ENCODE measurements at regions not wholly inside any gene's neighbourhood (a gene's known extent, or its start where the extent isn't known, plus 50 kb on each side); places are given as distances from the start of the nearest gene placed in this dataset.

DNA sequence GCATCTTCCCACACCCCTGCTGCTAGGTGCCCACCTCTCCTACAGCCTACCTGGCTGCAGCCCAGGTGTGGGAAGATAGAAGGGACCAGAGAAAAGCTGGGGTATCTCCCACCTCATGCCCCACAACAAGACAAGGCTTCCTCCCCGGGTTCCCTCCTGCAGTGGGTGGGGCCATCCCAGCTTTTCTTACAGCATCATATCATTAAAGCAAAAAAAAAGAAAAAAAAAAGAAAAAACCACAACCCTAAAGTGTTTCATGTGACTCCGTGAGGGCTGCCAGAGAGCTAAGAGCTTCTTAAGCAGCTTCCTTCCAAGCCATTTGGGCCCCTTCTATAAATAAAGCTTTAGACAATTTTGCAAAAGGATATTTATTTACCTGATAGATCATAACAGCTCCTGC lies 455.4 kb upstream of the TSHZ3 start:
- DNase-seq (ENCODE audit: low spot score) = no peak

DNA sequence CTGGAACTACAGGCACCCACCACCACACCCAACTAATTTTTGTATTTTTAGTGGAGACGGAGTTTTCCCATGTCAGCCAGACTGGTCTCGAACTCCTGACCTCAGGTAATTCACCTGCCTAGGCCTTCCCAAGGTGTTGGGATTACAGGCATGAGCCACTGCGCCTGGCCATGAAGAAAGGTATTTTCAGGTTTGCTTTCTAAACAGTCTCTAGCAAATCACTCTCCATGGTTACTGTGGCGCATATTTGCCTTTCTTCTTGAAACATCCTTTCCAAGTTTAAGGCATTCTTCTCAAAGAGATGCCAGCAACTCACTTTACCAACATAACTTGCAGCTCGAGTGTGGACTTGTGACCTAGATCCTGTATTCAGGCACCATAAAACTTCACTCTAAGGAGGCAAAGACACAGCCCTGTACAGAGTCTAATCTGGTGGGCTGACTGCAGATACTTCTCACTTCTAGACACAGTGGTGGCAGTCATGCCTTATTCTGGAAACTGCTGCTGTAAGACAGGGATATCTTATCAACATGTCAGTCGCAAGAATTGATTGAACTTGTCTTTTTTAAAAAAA lies 461.4 kb upstream of the TSHZ3 start:
- no peak for DNase-seq (ENCODE audit: low spot score)

DNA sequence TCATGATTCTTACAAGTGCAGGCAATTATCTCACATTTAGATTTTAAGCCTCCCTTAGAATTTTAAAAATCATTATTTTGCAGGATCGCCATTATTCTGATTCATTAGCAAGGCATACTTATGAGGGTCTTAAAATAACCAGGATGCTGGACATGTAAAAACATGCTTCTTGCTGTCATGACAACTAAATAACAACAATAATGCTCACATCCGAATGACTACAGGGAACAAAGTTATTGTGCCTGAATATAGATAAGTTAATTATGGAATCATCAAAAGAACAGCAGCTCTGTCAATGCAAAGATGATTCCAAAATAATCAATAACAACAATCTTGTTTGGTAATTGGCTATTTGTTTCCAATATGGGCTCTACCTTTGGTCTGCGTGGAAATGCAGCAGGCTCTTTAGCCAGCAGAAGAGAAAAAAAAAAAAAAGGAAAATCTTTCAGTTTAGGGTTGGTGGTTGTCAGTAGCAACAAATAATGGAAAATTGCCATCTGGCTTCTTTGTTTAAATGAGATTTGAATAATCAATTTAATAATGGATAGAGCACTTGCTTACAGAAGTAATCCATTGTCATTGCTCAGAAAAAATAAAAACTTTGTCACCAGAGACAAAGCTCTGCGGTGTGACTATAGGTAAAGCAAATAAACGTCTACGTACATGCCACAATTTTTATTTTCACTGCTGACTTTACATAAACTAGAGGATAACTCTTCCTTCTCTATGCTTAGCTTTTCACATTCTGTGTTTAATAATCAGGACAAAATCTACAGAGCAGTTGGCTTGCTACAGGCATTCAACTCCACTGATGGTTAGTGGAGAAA lies 468.9 kb upstream of the TSHZ3 start:
- DNase-seq (ENCODE audit: low spot score) = no peak

DNA sequence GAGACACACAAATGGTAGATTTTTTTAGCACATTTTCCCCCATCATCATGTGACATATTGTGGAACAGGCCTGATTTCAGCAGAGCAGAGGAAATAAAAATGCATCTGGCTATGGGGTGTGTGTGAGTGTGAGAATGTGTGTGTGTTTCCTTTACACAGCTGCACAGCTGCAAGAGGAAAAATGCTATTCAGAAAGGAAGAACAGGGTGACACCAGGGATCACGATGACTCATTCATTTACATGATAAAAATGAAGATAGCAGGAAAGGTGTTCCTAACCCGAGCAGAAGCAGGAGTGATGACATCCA lies 469.5 kb upstream of the TSHZ3 start:
- DNase-seq (ENCODE audit: low spot score) = no peak

DNA sequence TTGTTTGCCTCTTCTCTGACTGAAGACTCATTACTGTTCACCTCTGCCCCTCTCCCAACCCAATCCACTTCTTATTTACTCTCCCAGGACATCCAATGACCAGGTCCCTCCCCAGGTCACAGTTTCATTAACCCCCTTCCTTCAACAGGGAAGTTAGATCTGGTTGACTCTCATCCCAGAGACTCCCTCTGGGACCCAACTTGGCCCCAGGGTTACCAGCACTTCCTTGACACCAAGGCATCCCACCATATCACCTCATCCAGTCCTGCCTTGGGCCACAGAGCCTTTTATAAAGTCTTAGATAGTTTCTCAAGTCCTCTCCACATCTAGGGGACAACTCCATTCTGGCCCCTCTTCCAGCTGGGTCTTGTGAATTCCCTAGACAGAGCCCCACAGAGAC lies 470.6 kb upstream of the TSHZ3 start:
- DNase-seq (ENCODE audit: low spot score) = no peak

DNA sequence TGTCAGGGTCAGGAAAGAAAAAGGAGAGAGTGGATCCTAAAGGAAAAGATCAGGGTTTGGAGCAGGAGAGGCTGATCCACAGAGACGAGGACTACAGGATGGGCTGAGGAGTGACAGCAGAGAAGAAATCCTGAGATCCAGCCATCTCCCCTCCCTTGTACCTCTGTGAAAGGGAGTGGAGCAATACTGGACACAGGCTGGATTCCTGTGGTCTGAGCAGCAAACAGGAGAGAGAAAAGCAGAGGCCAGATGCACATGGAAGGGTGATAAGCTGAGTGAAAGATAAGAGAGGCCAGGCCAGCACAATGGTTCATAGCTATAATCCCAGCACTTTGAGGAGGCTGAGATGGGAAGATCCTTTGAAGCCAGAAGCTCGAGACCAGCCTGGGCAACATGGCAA lies 472.1 kb upstream of the TSHZ3 start:
- DNase-seq (ENCODE audit: low spot score) = no peak

DNA sequence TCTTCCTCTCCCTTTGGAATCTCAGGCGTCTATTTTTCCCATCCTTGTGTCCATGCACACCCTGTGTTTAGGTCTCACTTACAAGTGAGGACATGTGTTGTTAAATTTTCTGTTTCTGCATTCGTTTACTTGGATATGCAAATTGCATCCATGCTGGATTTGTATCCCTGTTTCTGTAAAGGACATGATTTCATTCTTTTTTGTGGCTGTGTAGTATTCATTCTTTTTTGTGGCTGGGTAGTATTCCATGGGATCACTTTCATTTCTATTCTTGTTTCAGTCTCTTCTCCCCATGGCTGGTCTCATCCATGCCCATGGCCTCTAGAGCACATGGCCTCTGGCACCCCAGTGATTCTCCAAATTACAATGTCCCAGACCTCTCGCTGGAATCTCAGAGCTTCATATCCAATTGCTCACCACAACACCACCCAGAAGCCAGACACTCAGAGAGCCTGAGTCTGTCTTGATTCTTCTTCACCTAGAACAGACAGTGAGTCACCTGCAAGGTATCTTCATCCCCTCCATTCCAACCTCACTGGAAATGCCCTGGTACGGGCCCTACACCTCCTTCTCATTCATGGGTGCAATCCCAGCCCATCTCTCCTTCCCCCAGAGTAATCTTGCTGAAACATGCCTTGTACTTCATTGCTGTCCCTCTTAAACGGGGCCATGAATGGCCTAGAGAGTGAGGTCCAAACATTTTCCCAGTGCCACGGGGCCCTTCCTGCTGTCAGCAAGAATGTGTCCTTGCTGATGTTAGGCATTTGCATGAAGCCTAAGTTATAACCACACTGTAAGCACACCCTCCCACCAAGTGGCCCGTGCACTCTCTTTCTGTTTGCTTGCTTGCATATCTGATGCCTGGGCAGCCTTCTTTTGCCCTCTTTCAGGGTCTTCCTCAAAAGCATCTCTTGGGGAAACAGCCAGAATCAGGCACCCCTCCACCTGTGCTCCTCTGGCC lies 476.2 kb upstream of the TSHZ3 start:
- DNase-seq (ENCODE audit: low spot score) = no peak

DNA sequence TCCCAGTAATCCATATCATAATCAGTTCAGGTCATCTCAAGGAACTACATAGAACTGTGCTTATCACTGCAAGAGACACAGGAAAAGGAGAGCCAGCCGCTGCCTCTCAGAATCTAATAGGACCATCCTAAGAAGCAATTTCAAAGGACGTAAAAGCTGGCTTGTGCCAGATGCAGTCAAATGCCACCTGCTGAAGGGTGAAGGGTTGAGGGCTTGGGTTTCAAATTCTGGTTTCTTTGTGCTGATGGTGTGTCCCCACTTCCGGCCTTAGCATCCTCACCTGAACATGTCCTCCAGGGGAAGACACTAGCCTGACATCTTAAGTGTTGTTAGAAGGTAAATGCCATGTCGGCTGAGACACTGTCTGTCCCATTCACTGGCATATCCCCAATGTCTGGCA lies 477.1 kb upstream of the TSHZ3 start:
- no peak for DNase-seq (ENCODE audit: low spot score)

DNA sequence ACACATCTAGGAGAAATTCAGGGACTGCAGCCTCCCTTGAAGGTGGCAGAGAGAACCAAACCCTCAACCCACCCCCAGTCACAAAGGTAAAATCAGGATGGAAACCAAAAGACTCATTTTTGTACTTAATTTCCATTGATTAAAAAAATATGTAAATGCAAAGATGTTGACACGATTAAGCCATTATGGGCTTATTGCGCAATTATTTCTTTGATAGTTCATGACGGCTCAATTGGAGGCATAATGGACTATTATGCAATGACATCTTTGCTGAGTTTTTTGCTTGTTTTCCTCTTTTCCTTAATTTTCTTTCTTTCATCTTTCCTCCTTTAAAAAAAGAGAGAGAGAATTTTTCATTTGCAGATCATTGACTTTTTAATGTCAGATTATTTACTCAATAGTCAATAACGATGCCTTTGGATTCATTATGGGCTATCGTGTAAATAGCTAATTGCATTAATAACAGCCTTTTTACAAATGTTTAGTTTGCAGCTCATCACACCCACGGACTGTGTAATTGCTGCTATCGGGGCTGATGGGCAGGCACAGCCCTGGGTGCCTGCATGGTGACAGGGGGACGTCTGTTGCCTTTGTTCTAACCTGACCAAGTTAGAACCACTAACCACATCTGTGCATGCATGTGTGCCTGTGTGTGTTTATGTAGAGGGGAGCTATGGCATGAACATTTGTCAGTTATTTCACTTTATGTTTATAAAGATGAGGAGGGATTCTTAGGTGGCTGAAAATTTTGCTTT lies 482.4 kb upstream of the TSHZ3 start:
- no peak for DNase-seq (ENCODE audit: low spot score)

DNA sequence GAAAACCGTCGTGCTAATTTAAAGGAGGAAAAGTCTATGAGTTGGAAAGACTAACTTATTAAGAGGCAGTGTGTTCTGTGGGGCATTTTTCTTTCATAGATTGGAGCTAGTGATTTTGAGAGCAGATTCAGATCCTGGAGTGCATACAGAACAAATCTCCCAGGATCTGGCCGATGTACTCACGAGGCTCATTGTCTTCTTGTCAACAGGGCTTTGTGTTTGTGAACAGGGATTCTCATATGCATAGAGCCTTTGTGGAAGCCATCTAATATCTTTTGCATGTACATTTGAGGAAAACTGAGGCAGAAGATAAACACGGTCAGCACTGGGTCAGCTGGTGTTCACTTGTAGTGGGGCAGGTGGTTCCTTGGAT lies 482.9 kb upstream of the TSHZ3 start:
- DNase-seq (ENCODE audit: low spot score) = no peak

DNA sequence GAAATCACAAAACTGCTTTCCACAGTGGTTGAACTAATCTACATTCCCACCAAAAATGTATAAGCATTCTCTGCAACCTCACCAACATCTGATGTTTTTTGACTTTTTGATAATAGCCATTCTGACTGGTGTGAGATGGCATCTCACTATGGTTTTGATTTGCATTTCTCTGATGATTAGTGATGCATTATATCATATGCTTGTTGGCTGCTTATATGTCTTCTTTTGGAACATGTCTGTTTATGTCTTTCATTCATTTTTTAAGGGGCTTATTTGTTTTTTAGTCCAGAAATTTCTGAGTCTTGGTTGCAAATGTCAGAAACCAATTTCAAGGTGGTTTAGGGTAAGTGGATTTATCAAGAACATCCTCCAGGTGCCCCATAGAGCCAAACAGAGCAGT lies 484.8 kb upstream of the TSHZ3 start:
- DNase-seq (ENCODE audit: low spot score) = no peak

DNA sequence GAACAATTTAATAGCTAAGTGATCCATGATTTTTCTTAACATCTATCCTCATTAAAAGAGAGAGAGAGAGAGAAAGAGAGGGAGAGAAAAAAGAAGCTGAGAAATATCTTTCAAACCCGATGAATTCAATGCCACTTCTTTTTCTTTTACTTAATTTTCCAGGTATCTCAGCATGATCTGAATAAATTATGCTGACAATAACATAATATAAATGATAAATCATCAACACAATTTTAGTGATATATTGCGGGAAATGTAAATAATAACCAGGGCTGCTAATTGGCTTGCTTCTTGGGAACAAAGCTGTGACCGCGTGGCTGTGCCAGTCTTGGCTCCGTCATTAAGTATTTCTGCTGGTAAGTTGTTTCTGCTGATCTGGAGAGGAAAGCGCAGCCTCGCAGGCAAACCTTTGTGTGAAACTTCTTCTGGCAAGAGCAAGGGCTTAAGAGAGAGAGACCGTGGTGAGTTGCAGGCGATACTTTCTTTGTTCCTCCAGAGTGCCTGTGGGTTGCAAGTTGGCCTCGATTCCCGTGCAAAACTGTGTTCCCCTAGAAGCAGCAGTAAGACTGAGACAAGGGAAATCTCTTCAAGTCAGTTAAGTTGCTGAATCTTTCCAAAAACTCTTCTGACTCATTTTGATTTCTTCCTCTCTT lies 489.1 kb upstream of the TSHZ3 start:
- no peak for DNase-seq (ENCODE audit: low spot score)

DNA sequence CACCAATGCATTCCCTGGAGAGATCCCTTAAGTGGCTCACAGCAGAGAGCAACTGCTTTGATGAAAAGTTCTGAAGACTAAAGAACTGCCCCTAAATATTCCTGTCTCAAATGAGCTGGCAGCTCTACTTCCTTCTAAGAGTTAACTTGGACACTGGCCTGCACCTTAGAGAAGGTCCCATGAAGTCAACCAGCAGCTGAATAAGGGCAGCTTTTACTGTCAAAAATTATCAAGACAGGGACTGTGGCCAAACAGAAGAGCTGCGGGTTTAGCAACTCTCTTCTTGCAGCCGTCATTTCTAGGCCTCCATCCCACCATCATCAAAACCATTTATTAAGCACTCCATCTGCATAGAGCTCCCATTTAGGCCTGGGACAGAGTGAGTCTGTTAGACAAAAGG lies 491.1 kb upstream of the TSHZ3 start:
- no peak for DNase-seq (ENCODE audit: low spot score)

DNA sequence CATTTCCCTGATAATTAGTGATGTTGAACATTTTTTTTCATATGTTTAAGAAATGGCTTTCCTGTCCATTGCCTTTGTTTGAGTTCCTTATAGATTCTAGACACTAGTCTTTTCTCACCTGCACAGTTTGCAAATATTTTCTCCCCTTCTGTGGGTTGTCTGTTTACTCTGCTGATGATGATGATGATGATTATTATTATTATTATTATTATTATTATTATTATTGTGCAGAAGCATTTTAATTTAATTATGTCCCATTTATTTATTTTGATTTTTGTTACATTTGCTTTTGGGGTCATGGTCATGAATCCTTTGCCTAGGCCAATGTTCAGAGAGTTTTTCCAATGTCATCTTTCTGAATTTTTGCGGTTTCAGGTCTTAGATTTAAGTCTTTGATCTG lies 492.5 kb upstream of the TSHZ3 start:
- no peak for DNase-seq (ENCODE audit: low spot score)

DNA sequence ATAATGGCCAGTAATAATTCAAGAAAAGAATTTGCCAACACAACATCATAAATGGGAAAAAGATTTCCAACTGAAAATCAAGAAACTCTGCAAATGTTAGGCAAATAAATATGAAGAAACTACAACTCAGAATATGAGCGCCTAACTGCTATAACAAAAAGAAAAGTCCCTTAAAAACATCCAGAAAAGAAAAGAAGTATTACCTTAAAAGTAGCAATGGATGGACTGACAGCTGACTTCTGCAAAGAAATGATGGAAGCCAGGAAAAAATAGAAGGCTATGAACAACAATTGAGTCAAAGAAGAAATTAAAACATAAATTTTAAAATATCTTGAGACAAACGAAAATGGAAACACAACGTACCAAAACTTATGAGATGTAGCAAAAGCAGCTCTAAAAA lies 482.3 kb upstream of the ZNF507 start:
- DNase-seq (ENCODE audit: low spot score) = no peak

DNA sequence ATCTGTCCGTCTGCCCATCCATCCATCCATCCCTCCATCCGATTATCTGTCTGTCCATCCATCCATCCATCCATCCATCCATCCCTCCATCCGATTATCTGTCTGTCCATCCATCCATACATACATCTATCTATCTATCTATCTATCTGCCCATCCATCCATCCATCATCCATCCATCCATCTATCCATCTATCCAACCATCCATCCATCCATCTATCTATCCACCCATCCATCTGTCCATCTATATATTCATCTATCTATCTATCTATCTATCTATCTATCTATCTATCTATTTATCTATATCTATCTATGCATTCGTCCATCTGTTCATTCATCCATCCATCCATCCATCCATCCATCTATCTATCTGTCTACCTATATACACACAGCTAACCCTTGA lies 471.1 kb upstream of the ZNF507 start:
- DNase-seq (ENCODE audit: low spot score) = no peak

DNA sequence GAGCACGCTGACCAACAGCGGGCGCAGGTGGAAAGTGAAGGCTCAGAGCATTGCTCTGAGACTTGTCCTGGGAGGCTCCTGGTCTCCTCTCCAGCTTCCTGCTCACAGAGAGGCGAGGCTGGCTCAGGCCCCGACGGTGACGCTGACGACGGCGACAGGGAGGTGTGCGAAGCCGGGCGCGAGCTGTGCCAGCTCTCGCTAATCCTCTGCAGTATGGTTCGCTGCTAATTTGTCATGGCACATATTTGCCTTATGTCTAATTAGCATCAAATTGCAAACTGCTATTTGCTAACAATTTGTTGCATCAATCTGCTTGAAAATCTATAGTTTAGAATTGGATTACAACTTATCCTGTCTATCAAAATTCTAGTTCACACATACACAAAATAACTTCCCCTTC lies 469.8 kb upstream of the ZNF507 start:
- no peak for DNase-seq (ENCODE audit: low spot score)

DNA sequence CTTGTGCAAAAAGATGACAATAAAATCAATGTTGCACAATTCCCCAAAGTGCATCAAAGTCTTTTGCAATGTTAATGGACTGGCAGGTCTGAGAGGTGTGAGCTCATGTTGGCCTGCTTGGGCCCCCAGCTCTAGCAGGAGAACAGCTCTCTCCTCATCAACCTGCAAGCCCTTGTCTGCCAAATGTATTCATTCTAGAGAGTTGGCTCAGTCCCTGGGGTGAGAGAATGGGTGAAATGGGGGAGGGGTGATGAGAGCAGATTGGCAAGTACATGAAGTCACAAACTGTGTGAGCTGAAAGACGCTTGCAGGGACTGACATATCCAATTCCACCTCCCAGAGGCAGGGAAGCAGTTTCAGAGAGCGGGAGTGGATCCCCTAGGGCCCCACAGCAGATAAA lies 465.1 kb upstream of the ZNF507 start:
- no peak for DNase-seq (ENCODE audit: low spot score)

DNA sequence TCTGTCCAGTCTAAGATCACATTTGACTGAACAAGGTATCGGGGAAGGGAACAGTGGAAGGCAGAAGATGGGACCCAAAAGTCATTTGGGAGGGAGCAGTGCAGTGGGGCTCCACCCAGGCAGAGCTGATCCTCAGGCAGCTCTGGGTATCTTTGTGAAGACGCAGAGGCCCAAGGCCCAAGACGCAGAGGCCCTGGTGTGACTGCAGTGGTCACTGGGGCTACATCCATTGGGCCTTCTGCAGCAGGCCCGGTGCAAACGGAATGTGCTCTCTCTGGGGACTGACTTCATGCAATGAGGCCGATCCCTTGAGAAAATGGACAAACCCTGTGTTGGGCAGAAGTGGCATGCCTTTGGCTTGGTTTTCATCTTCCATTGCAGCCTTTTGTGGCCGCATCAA lies 463.4 kb upstream of the ZNF507 start:
- DNase-seq (ENCODE audit: low spot score) = no peak

DNA sequence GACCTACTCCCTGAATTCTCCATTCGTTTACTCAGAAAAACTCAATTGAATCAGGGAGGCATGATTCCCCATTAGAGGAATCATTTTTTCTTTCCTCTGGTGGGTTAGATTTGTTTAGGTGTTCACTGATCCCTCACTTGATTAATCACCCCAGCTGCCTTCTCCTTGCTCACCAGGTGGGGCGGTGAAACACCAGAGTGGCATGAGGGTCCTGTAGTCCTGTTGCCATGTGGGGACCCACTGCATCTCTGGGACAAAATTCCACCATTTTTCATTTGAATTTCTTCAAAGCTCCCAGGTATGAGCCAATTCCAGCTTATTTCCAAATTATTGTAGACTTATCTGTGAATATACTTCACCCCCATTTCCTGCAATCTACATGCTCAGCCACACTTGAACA lies 462.7 kb upstream of the ZNF507 start:
- no peak for DNase-seq (ENCODE audit: low spot score)

DNA sequence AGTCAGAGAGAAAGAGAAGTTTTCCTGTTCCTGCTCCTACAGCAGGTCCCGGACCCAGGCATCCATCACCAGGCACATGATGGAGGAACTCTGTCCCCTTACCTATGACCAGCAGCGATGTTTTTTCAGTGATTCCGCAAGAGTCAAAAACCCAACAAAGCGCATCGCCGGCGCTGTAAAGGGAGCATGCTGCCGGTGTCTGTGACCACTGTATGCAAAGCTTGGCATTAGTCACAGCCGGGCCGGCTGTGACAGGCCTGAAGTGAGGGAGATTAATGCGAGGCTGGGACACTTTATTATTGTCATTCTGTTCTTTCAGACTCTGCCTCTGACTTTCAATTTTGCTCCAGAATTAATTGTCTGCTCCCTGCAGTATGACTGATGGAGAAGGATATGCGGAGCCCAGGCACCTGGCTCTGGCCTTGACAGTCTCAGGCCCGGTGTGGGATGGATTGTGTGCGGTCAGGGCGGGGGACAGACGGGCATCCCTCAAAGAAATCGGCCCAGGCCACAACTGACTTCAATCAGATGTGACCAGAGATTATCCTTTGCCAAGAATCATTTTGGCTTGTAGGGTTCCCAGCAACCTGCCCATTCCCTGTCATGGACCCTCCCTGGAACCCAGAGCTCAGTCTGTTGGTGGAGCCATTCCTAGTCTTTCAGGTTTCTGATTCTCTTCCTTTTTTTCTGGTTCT lies 462.0 kb upstream of the ZNF507 start:
- no peak for DNase-seq (ENCODE audit: low spot score)
